A549 (cell line): ENCODE measurements at regions not wholly inside any gene's neighbourhood (a gene's known extent, or its start where the extent isn't known, plus 50 kb on each side); places are given as distances from the start of the nearest gene placed in this dataset.

Experiments used
- ATAC-seq, 2 experiments: fragments of 200-7000 bp in 1 of 2; fragments of >200 bp in 1 of 2; cut with Nextera tagmentation in 1 of 2; cut with Tn5 transposase in 1 of 2; 3 replicates each; pipeline versions ENCODE4 v1.8.0 to v1.9.1; 2018 to 2020; ENCODE audit warnings: mild to moderate bottlenecking in 1 of 2, moderate library complexity in 1 of 2
- CTCF ChIA-PET: fragments of 300-600 bp; sonication (Branson Sonifier 250); formaldehyde crosslinking; extraction: SDS; loops from one replicate; lab custom pipeline; 2021; ENCODE audit warnings: antibody characterized with exemption, inconsistent platforms; lab: Yijun Ruan, JAX
- POLR2A ChIA-PET: fragments of 350-600 bp; formaldehyde crosslinking; extraction: SDS; loops from one replicate; lab custom pipeline; 2021; ENCODE audit warnings: antibody characterized with exemption, inconsistent platforms; lab: Yijun Ruan, JAX
- DNase-seq, 2 experiments: peaks; one replicate each; pipeline versions ENCODE4 v3.0.0 to v3.0.0-alpha.2; 2011 to 2016; ENCODE audit warnings: low read depth in 1 of 2, low spot score in 1 of 2
- FAIRE-seq: peaks from 2 replicates; lab custom pipeline; 2011; peaks lifted over from hg19 to GRCh38; lab: Jason Lieb, UNC
- H3K27ac ChIP-seq, 2 experiments: fragments of >200 bp; sonication (Bioruptor Twin); formaldehyde crosslinking; 3 replicates each; pipeline ENCODE4 v1.5.1; 2016 to 2017
- H3K4me1 ChIP-seq: fragments of >200 bp; sonication (Bioruptor Twin); formaldehyde crosslinking; 3 replicates; pipeline ENCODE4 v1.6.1; 2016
- H3K4me2 ChIP-seq: fragments of >200 bp; sonication (Bioruptor Twin); formaldehyde crosslinking; 3 replicates; pipeline ENCODE4 v1.6.1; 2016
- H3K4me3 ChIP-seq: fragments of >200 bp; sonication (Bioruptor Twin); formaldehyde crosslinking; 3 replicates; pipeline ENCODE4 v1.5.1; 2016
- H3K9me3 ChIP-seq: fragments of >200 bp; sonication (Bioruptor Twin); formaldehyde crosslinking; 3 replicates; pipeline ENCODE4 v1.6.1; 2016
- FOSB ChIP-seq: fragments of 250-450 bp; sonication (Bioruptor Pico); IDR thresholded peaks from 2 replicates; pipeline ENCODE4 v1.5.0; 2020; ENCODE audit warnings: mild to moderate bottlenecking, moderate library complexity
- HOXA7 ChIP-seq: fragments of 250-450 bp; sonication (Bioruptor Pico); IDR thresholded peaks from 2 replicates; pipeline ENCODE4 v1.5.0; 2020; ENCODE audit warnings: mild to moderate bottlenecking, moderate library complexity
- HOXB13 ChIP-seq: fragments of 250-450 bp; sonication (Bioruptor Pico); IDR thresholded peaks from 2 replicates; pipeline ENCODE4 v1.5.0; 2020; ENCODE audit warnings: low read depth, mild to moderate bottlenecking, moderate library complexity
- HOXB5 ChIP-seq: fragments of 250-450 bp; sonication (Bioruptor Pico); IDR thresholded peaks from 2 replicates; pipeline ENCODE4 v1.5.0; 2020; ENCODE audit warnings: mild to moderate bottlenecking, moderate library complexity
- JUNB ChIP-seq: fragments of >200 bp; sonication (Bioruptor Twin); formaldehyde crosslinking; IDR thresholded peaks from 2 replicates; pipeline ENCODE4 v1.6.1; 2016
- KDM1A ChIP-seq: fragments of 200-600 bp; sonication (generic); IDR thresholded peaks from 2 replicates; pipeline ENCODE4 v1.6.1; 2016; ENCODE audit warnings: low read depth, mild to moderate bottlenecking
- MAFK ChIP-seq: fragments of 450-650 bp; IDR thresholded peaks from 2 replicates; pipeline ENCODE4 v1.6.1; 2014; ENCODE audit not compliant: partially characterized antibody
- MAZ ChIP-seq: fragments of 150-350 bp; IDR thresholded peaks from 2 replicates; pipeline ENCODE4 v1.6.1; 2014; ENCODE audit warnings: antibody characterized with exemption, low read depth, low read length, borderline replicate concordance
- MYC ChIP-seq: IDR thresholded peaks from 2 replicates; pipeline ENCODE4 v1.6.1; 2012; ENCODE audit warnings: mild to moderate bottlenecking, inconsistent platforms, low read length, improper control_type of control experiment, borderline replicate concordance
- NPAS2 ChIP-seq: fragments of 250-450 bp; sonication (Bioruptor Pico); IDR thresholded peaks from 2 replicates; pipeline ENCODE4 v1.8.0; 2022; ENCODE audit warnings: mild to moderate bottlenecking, moderate library complexity, borderline replicate concordance
- NR3C1 ChIP-seq: fragments of >200 bp; sonication (Bioruptor Twin); formaldehyde crosslinking; IDR thresholded peaks from 3 replicates; pipeline ENCODE4 v1.6.1; 2017
- RAD21 ChIP-seq, 2 experiments: fragments of >200 bp in 1 of 2; sonication (Bioruptor Twin) in 1 of 2; formaldehyde crosslinking in 1 of 2; IDR thresholded peaks in 1 of 2; conservative IDR thresholded peaks in 1 of 2; 2 replicates in 1 of 2; 3 replicates in 1 of 2; pipeline ENCODE4 v1.6.1; 2012 to 2018; ENCODE audit warnings: inconsistent platforms in 1 of 2
- RCOR1 ChIP-seq: fragments of 150-350 bp; IDR thresholded peaks from 2 replicates; pipeline ENCODE4 v1.6.1; 2014; ENCODE audit warnings: antibody characterized with exemption, low read length, low read depth
- SMC3 ChIP-seq: fragments of >200 bp; sonication (Bioruptor Twin); formaldehyde crosslinking; IDR thresholded peaks from 3 replicates; pipeline ENCODE4 v1.6.1; 2018; ENCODE audit warnings: inconsistent platforms
- WGBS: methylation state at CpG from one replicate; pipeline ENCODE4 v1.1.6; 2017; ENCODE audit errors: missing lambda C conversion rate; 5-methylcytosine and 5-hydroxymethylcytosine counted together
- TF ChIP-seq, protein P1 (sequence below): fragments of 250-450 bp; sonication (Bioruptor Pico); IDR thresholded peaks from 2 replicates; pipeline ENCODE4 v1.5.0; 2021; ENCODE audit warnings: mild to moderate bottlenecking, moderate library complexity, borderline replicate concordance
- TF ChIP-seq, protein P2 (sequence below): IDR thresholded peaks from 2 replicates; pipeline ENCODE4 v1.6.1; 2012
- TF ChIP-seq, protein P3 (sequence below): fragments of 150-350 bp; IDR thresholded peaks from 2 replicates; pipeline ENCODE4 v1.6.1; 2014; ENCODE audit warnings: low read depth, mild to moderate bottlenecking, low read length
- TF ChIP-seq, protein P4 (sequence below): fragments of 250-450 bp; sonication (Bioruptor Pico); IDR thresholded peaks from 2 replicates; pipeline ENCODE4 v1.5.0; 2020; ENCODE audit warnings: low read depth, mild to moderate bottlenecking, moderate library complexity

DNA sequence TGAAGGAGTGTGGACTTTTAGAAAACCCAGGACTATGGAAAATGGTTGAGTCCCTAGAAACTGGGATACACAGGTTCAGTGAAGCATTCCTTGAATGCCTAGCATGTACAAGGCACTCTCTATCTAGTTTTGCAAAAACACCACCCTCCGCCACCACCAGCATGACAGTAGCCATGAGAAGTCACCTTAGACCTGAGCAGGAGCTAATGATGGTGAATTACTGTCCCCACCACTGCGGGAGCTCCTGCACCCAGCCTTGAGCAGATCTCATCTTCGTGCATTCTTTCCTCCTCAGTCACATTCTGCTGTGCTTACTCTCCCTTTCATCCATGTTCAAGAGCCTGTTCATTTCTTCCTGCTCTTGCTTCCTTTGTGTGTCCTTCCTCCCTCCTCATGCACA is 86.2 kb upstream of the ZNF516 start:
- DNase-seq (no peak), ATAC-seq (no peak), FAIRE-seq (no peak)
- ChIA-PET POLR2A (no interaction called here), CTCF (no interaction called here)
- H3K4me2 ChIP-seq, result no peak overlapping the region
- no peak overlapping the region for H3K27ac ChIP-seq
- WGBS, result 25% methylated on average over 3 of the region's 3 CpGs
- H3K4me3 ChIP-seq, result no peak overlapping the region
- H3K4me1 ChIP-seq, result no peaks in the 10 kb centered on the region
- TF ChIP-seq JUNB (no peak), HOXB13 (CRISPR knock-in tag) (no peak)
- TF ChIP-seq, protein P1, sequence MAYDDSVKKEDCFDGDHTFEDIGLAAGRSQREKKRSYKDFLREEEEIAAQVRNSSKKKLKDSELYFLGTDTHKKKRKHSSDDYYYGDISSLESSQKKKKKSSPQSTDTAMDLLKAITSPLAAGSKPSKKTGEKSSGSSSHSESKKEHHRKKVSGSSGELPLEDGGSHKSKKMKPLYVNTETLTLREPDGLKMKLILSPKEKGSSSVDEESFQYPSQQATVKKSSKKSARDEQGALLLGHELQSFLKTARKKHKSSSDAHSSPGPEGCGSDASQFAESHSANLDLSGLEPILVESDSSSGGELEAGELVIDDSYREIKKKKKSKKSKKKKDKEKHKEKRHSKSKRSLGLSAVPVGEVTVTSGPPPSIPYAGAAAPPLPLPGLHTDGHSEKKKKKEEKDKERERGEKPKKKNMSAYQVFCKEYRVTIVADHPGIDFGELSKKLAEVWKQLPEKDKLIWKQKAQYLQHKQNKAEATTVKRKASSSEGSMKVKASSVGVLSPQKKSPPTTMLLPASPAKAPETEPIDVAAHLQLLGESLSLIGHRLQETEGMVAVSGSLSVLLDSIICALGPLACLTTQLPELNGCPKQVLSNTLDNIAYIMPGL (CRISPR knock-in tag), result no peak
- no peaks in the 10 kb centered on the region for H3K9me3 ChIP-seq

DNA sequence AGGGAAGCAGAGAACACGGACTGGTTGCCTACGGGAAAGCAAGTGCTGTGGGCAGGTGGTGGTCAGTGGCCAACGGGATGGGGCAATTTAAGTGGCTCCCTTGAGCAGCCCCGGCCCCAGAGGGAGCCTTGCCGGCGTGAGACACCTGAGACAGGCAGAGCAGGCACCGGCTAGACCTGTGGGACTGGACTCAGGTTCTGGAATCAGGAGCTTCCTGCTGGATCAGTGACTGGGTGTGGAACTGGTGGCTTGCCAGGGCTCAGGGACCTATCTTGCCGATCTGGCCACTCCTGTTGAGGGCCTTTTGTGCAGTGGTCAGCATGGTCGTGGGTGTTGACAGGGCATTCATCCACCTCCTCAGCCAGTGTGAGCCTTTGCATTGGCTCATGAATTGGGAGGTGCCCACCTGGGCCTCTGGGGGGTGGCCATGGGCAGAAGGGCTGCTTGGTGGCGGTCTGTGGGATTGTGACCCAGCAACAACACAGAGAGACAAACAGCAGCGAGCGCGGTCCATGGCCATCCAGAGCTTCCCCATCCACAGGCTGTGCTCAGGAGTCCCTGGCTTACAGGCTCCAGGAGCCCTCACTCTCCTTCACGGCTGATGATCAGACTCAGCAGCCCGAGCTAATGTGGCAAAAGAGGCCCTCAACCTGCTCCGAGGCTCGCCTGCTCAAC is 85.4 kb upstream of the ZNF516 start:
- ATAC-seq (no peak), FAIRE-seq (no peak), DNase-seq (no peak)
- POLR2A ChIA-PET, result no interaction called here
- CTCF ChIA-PET, result no interaction called here
- no peak overlapping the region for H3K4me2 ChIP-seq
- no peaks in the 10 kb centered on the region for H3K9me3 ChIP-seq
- H3K4me1 ChIP-seq, result no peaks in the 10 kb centered on the region
- H3K27ac ChIP-seq, result no peak overlapping the region
- 63% methylated on average over 6 of the region's 17 CpGs for WGBS
- TF ChIP-seq, protein P2, sequence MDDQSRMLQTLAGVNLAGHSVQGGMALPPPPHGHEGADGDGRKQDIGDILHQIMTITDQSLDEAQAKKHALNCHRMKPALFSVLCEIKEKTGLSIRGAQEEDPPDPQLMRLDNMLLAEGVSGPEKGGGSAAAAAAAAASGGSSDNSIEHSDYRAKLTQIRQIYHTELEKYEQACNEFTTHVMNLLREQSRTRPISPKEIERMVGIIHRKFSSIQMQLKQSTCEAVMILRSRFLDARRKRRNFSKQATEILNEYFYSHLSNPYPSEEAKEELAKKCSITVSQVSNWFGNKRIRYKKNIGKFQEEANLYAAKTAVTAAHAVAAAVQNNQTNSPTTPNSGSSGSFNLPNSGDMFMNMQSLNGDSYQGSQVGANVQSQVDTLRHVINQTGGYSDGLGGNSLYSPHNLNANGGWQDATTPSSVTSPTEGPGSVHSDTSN, result no peak
- no peak for TF ChIP-seq NR3C1
- no peak for TF ChIP-seq RCOR1
- no peak for TF ChIP-seq MYC
- no peak for TF ChIP-seq KDM1A
- TF ChIP-seq SMC3, result no peak
- TF ChIP-seq, protein P3, sequence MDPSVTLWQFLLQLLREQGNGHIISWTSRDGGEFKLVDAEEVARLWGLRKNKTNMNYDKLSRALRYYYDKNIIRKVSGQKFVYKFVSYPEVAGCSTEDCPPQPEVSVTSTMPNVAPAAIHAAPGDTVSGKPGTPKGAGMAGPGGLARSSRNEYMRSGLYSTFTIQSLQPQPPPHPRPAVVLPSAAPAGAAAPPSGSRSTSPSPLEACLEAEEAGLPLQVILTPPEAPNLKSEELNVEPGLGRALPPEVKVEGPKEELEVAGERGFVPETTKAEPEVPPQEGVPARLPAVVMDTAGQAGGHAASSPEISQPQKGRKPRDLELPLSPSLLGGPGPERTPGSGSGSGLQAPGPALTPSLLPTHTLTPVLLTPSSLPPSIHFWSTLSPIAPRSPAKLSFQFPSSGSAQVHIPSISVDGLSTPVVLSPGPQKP, result no peak
- no peak for TF ChIP-seq RAD21 (conservative IDR thresholded peaks at IDR 0.05 in 1 of 2, IDR thresholded peaks at IDR 0.05 in 1 of 2)
- TF ChIP-seq FOSB (CRISPR knock-in tag), result no peak
- no peak for TF ChIP-seq HOXB5 (CRISPR knock-in tag)
- TF ChIP-seq MAZ, result no peak
- TF ChIP-seq MAFK, result no peak
- no peak for TF ChIP-seq NPAS2
- H3K4me3 ChIP-seq, result no peak overlapping the region

DNA sequence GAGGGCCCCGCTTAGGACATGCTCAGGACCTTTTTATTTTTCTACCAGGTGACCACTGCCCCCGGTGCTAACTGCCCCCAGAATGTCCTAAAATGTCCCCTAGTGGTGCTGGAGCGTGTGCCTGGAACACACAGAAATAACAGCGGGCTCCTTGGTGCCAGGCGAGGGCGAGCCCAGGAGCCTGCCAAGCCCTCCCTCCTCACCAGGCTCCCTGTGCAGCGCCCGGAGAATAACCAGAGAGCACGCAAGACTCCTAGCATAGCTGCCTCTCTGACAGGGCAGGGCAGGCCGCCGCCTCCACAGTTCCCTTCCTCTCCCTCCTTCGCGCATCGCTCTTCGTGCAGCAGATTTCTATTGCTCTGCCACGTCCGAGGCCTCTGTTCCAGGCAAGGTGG is 84.3 kb upstream of the ZNF516 start:
- no peak overlapping the region for H3K4me3 ChIP-seq
- ATAC-seq (no peak), FAIRE-seq (no peak), DNase-seq (no peak)
- CTCF ChIA-PET, result no interaction called here
- POLR2A ChIA-PET, result no interaction called here
- 87% methylated on average over 17 of the region's 17 CpGs for WGBS
- TF ChIP-seq, protein P4, sequence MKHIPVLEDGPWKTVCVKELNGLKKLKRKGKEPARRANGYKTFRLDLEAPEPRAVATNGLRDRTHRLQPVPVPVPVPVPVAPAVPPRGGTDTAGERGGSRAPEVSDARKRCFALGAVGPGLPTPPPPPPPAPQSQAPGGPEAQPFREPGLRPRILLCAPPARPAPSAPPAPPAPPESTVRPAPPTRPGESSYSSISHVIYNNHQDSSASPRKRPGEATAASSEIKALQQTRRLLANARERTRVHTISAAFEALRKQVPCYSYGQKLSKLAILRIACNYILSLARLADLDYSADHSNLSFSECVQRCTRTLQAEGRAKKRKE (CRISPR knock-in tag), result no peak
- TF ChIP-seq HOXA7 (CRISPR knock-in tag), result no peak
- TF ChIP-seq, all 56 proteins: peak for 0
- H3K27ac ChIP-seq, result no peak overlapping the region
- H3K9me3 ChIP-seq, result no peaks in the 10 kb centered on the region
- H3K4me2 ChIP-seq, result no peak overlapping the region
- H3K4me1 ChIP-seq, result no peaks in the 10 kb centered on the region
